ENCODE measurements at regions not wholly inside any gene's neighbourhood (a gene's known extent, or its start where the extent isn't known, plus 50 kb on each side); places are given as distances from the start of the nearest gene placed in this dataset.
"Not testable (repeated sequence)": the region's sequence is repeated elsewhere in the genome, so short reads cannot be mapped to it uniquely, and the experiment has no call there.

GRCh38 chr14:19159003-19159625, 191.9 kb downstream of the POTEM start:
- not testable (repeated sequence) for TF ChIP-seq CTCF, POLR2AphosphoS5 (IDR thresholded peaks at IDR 0.05)

All from prostate gland (tissue), 2 donors.